K562 (cell line): ENCODE measurements at regions not wholly inside any gene's neighbourhood (a gene's known extent, or its start where the extent isn't known, plus 50 kb on each side); places are given as distances from the start of the nearest gene placed in this dataset.

Experiments used
- ELF1 ChIP-seq: fragments of 200-800 bp; sonication (Bioruptor generic); IDR thresholded peaks from 2 replicates; pipeline ENCODE4 v1.6.1; 2016; ENCODE audit warnings: missing genetic modification characterization, missing compliant biosample characterization
- FOXK1 ChIP-seq: sonication (generic); formaldehyde crosslinking; IDR thresholded peaks from 2 replicates; pipeline ENCODE4 v1.8.0; 2022; ENCODE audit warnings: missing genetic modification reagents, mild to moderate bottlenecking, borderline replicate concordance
- FOXO4 ChIP-seq: fragments of 450-650 bp; formaldehyde crosslinking; IDR thresholded peaks from 2 replicates; pipeline ENCODE4 v1.4.0; 2020; ENCODE audit warnings: mild to moderate bottlenecking, moderate library complexity
- HOXB6 ChIP-seq: fragments of 250-450 bp; sonication (Bioruptor Pico); IDR thresholded peaks from 2 replicates; pipeline ENCODE4 v1.5.1; 2022; ENCODE audit warnings: mild to moderate bottlenecking, borderline replicate concordance
- NBN ChIP-seq: fragments of 450-650 bp; IDR thresholded peaks from 2 replicates; pipeline ENCODE4 v1.6.1; 2016; ENCODE audit warnings: low read depth, mild to moderate bottlenecking
- NCOA4 ChIP-seq: fragments of 450-650 bp; IDR thresholded peaks from 2 replicates; pipeline ENCODE4 v1.6.1; 2018; ENCODE audit warnings: mild to moderate bottlenecking; ENCODE audit not compliant: partially characterized antibody
- NFRKB ChIP-seq: fragments of 450-650 bp; IDR thresholded peaks from 2 replicates; pipeline ENCODE4 v1.6.1; 2016; ENCODE audit warnings: low read depth
- PTRF ChIP-seq: fragments of 450-650 bp; IDR thresholded peaks from 2 replicates; pipeline ENCODE4 v1.6.1; 2016; ENCODE audit warnings: mild to moderate bottlenecking, missing genetic modification characterization, missing compliant biosample characterization
- SMAD3 ChIP-seq: fragments of 450-650 bp; formaldehyde crosslinking; conservative IDR thresholded peaks from 2 replicates; pipeline ENCODE4 v1.4.0; 2020; ENCODE audit warnings: mild to moderate bottlenecking
- SNIP1 ChIP-seq: fragments of 450-650 bp; IDR thresholded peaks from 2 replicates; pipeline ENCODE4 v1.7.1; 2017; ENCODE audit warnings: low read depth, mild to moderate bottlenecking
- ZNF174 ChIP-seq: fragments of 250-450 bp; sonication (Bioruptor Pico); IDR thresholded peaks from 2 replicates; pipeline ENCODE4 v1.4.0; 2020; ENCODE audit warnings: mild to moderate bottlenecking
- ZNF444 ChIP-seq: fragments of 250-450 bp; sonication (Bioruptor Pico); IDR thresholded peaks from 2 replicates; pipeline ENCODE4 v1.4.0; 2020; ENCODE audit warnings: mild to moderate bottlenecking, moderate library complexity
- TF ChIP-seq, protein P1 (sequence below), 2 experiments: IDR thresholded peaks; 2 replicates each; pipeline ENCODE4 v1.6.1; 2012; ENCODE audit warnings: improper control_type of control experiment in 2 of 2, low read depth in 2 of 2, low read length in 2 of 2, borderline replicate concordance in 1 of 2
- TF ChIP-seq, protein P2 (sequence below): fragments of 200-800 bp; sonication (Bioruptor generic); IDR thresholded peaks from 2 replicates; pipeline ENCODE4 v1.6.1; 2016; ENCODE audit warnings: missing genetic modification characterization, missing compliant biosample characterization

- TF ChIP-seq FOXO4 (CRISPR knock-in tag) (no peak), ZNF444 (CRISPR knock-in tag) (no peak), NFRKB (peak; percentile 42; the same call in 1 of the 2 replicates), SNIP1 (no peak), ELF1 (tag) (0 out of 2 replicates have a peak, but pooled peaks have one; percentile 38), FOXK1 (CRISPR knock-in tag) (no peak), HOXB6 (CRISPR knock-in tag) (no peak), NCOA4 (no peak), PTRF (tag) (peak; percentile 58; the same call in 1 of the 2 replicates), NBN (no peak), SMAD3 (peak; percentile 69), ZNF174 (CRISPR knock-in tag) (0 out of 2 replicates have a peak, but pooled peaks have one; percentile 58)
- TF ChIP-seq, protein P1, sequence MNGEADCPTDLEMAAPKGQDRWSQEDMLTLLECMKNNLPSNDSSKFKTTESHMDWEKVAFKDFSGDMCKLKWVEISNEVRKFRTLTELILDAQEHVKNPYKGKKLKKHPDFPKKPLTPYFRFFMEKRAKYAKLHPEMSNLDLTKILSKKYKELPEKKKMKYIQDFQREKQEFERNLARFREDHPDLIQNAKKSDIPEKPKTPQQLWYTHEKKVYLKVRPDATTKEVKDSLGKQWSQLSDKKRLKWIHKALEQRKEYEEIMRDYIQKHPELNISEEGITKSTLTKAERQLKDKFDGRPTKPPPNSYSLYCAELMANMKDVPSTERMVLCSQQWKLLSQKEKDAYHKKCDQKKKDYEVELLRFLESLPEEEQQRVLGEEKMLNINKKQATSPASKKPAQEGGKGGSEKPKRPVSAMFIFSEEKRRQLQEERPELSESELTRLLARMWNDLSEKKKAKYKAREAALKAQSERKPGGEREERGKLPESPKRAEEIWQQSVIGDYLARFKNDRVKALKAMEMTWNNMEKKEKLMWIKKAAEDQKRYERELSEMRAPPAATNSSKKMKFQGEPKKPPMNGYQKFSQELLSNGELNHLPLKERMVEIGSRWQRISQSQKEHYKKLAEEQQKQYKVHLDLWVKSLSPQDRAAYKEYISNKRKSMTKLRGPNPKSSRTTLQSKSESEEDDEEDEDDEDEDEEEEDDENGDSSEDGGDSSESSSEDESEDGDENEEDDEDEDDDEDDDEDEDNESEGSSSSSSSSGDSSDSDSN (IDR thresholded peaks at IDR 0.05; ENCODE audit: borderline replicate concordance in 1 of 2, low read depth in 2 of 2, low read length in 2 of 2), result no peak
- TF ChIP-seq, protein P2, sequence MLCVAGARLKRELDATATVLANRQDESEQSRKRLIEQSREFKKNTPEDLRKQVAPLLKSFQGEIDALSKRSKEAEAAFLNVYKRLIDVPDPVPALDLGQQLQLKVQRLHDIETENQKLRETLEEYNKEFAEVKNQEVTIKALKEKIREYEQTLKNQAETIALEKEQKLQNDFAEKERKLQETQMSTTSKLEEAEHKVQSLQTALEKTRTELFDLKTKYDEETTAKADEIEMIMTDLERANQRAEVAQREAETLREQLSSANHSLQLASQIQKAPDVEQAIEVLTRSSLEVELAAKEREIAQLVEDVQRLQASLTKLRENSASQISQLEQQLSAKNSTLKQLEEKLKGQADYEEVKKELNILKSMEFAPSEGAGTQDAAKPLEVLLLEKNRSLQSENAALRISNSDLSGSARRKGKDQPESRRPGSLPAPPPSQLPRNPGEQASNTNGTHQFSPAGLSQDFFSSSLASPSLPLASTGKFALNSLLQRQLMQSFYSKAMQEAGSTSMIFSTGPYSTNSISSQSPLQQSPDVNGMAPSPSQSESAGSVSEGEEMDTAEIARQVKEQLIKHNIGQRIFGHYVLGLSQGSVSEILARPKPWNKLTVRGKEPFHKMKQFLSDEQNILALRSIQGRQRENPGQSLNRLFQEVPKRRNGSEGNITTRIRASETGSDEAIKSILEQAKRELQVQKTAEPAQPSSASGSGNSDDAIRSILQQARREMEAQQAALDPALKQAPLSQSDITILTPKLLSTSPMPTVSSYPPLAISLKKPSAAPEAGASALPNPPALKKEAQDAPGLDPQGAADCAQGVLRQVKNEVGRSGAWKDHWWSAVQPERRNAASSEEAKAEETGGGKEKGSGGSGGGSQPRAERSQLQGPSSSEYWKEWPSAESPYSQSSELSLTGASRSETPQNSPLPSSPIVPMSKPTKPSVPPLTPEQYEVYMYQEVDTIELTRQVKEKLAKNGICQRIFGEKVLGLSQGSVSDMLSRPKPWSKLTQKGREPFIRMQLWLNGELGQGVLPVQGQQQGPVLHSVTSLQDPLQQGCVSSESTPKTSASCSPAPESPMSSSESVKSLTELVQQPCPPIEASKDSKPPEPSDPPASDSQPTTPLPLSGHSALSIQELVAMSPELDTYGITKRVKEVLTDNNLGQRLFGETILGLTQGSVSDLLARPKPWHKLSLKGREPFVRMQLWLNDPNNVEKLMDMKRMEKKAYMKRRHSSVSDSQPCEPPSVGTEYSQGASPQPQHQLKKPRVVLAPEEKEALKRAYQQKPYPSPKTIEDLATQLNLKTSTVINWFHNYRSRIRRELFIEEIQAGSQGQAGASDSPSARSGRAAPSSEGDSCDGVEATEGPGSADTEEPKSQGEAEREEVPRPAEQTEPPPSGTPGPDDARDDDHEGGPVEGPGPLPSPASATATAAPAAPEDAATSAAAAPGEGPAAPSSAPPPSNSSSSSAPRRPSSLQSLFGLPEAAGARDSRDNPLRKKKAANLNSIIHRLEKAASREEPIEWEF (CRISPR knock-in tag), result peak; percentile 62
Observed at GRCh38 chr6:86683132-86683908, 254.0 kb upstream of the HTR1E start (continued).
